GM18858 (cell line): ENCODE measurements at regions not wholly inside any gene's neighbourhood (a gene's known extent, or its start where the extent isn't known, plus 50 kb on each side); places are given as distances from the start of the nearest gene placed in this dataset.
A peak's percentile ranks its signal among the peaks of the same experiment; 100 is the strongest.
"Not testable (repeated sequence)": the region's sequence is repeated elsewhere in the genome, so short reads cannot be mapped to it uniquely, and the experiment has no call there.

Source experiments
- ATAC-seq: cut with Tn5 transposase; IDR thresholded peaks from one replicate; pipeline ENCODE4 v1.9.1; 2021; ENCODE audit not compliant: unreplicated experiment

DNA sequence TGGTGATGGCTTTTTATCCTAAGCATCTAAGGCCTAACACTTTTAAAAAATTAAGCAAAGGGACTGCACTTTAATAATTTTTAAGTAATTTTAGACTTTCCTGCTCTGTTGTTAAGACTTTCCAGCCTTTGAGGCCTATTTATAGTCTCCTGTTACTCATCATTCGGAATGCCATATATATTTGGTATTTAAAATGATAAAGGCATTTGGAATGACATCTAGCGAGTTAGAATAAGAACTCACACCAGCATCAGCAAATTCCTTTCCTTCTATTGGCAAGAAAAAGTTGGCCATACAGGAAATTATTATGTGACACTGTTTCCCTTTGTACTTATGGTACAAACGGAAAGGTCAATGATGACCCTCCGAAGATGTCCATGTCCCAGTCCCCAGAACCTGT, 88.1 kb upstream of the STMND1 start:
- no peak for ATAC-seq

DNA sequence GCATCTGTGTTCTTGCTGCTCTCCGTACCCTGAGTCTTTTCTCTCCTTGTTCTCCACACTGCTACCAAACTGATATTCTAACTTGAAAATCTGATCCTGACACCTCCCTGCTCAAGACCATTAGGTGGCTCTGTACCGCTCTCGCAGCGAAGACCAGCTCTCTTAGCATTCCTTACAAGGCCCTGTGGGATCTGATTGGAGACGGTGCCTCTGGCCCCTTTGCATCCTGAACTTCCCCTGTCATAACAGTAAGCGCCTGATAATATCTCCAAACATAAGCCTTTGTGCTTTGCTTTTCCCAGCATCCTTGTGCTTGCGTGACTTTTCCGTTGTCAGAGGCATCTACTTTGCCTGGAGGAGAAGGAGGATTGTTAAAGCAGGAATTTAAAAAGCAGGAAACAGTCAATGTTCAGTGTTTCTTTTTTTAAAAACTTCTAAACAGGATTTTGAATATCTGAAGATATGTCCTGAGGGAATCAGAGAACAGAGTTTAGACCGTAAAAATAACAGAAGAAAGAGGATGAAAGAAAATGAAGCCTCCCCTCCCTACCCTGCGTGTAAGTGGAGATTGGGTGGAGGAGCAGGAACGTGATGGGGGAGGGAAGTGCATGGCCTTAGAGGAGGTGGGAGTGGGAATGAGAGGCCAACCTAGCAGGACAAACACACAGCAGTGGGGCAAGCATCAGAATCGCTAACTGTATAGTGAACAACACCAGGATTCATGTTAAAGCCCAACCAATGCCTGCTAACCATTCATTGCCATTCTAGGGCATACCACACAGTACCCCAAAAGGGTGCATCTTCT, 89.2 kb upstream of the STMND1 start:
- no peak for ATAC-seq

DNA sequence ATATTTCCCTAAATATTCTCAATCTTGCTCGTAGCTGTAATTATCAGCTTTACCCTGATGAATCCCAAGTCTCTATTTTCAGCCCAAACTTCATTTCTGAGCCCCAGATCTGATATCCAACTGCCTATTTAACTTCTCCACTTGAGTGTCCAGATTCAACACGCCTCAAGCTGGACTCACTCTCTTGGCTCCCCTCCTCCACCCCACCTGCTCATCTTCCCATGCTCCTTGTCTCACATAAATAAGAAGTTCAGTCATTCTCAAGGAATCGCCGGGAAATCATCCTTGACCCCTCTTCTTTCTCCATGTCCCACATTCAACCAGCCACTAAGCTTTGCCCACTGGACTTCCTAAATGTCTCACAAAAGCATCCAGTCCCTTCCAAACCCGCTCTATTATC, 89.9 kb upstream of the STMND1 start:
- ATAC-seq, result no peak

DNA sequence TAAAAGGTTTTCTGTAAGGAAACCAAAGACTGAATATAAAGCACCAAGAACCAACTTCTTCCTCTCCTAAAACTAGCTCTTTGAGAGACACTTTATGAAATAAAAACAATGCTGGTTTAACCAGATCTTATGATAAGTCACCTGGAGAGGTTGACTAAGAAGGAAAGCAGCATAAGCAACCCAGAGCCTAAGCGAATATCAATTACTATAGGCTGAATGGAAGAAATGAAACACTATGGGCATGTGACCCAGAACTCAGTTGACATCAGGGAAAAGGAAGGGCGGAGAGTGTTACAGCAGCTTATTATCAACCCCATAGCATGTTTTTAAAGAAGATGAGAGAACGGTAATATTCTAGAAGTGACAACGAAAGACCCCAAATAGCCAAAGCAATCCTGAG, 94.1 kb upstream of the STMND1 start:
- ATAC-seq, result no peak

DNA sequence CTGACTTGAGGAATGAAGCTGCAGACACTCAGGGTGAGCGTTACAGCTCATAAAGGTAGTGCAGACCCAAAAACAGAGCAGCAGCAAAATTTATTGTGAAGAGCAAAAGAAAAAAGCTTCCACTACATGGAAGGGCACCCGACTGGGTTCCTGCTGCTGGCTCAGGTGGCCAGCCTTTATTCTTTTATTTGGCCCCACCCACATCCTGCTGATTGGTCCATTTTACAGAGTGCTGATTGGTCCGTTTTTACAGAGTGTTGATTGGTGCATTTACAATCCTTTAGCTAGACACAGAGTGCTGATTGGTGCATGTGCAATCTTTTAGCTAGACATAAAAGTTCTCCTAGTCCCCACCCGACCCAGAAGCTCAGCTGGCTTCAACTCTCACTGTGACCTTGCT, 95.3 kb upstream of the STMND1 start:
- ATAC-seq, result no peak

DNA sequence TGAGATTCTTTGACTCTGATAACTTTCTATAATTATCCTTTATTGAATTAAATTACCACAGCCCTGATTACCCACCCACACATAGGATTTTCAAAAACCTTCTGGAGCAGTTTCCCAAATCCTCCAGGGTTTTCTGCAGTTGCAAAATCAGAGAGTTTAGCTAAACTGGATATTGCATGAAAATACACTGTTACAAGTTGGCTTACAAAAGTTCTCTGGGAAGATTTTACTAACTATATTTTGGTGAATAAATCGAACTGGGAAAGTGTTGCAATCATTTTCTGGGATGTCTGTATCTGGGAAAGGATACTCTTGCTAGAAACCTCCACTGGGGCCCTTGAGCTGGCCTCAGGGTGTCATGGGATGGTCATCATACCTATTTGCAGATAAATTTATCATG, 97.6 kb upstream of the STMND1 start:
- ATAC-seq, result no peak

- ATAC-seq, result no peak
Measured at GRCh38 chr6:17002123-17002522, 99.7 kb upstream of the STMND1 start.

DNA sequence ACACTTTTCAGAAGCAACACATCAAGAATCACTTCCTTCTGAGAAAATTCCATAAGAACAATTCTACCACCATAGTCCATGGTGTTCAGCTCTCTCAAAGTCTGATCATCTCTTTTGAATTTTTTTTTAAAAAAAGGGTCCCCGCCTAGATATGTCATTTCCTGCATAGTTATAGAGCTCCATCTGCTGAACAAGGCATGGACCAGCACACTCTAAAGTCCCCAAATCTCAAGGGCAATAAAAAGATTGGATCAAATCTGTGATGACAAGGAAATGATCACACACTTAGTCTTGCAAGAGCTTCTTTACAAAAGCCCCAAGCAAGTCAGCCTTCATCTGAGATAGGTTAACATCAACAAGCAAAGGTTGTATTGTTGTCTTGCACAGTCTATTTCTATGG, 100.7 kb upstream of the STMND1 start:
- ATAC-seq, result no peak

- no peak for ATAC-seq
Measured at GRCh38 chr6:16999491-17000436, 102.1 kb upstream of the STMND1 start.

- ATAC-seq, result no peak
Measured at GRCh38 chr6:16998461-16998860, 103.4 kb upstream of the STMND1 start.

DNA sequence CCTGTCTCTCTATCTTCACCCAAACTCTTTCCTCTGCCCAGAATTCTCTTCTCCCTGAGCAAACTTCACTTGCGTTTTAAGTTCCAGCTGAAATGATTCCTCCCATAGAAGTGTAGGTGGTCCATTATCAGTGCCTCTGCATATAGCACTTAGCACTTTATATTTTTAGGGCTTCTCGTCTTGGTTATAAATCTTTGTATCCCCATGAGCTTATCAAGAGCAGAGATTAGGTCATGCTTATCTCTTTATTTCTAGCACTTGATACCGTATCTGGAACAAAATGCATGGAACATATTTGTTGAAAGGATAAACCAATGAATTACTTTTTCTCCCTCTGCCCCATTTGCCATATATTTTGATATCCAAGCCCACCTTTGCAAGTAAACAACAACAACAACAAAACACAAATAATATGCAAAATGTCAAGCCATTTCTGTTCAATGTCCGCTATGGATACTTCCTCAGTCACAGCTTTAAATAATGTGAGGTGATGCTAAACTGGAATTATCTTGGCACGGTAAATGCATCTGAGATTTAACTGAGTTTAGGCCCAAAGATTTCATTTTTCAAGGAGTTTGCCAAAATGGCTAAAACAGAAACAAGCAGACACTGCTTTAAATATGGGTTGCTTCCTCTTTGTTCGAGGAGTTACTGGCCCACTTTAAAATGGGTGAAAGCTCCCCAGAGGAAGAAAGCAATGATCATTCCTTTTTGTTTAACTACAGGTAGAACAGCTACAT, 106.2 kb upstream of the STMND1 start:
- no peak for ATAC-seq

GRCh38 chr6:16993396-16993795, 108.5 kb upstream of the STMND1 start:
- ATAC-seq, result no peak

GRCh38 chr6:16991981-16992629, 109.7 kb upstream of the STMND1 start:
- ATAC-seq, result no peak

- not testable (repeated sequence) for ATAC-seq
Measured at GRCh38 chr6:16989976-16990375, 111.9 kb upstream of the STMND1 start.

- ATAC-seq, result no peak
Measured at GRCh38 chr6:16989382-16989781, 112.5 kb upstream of the STMND1 start.

DNA sequence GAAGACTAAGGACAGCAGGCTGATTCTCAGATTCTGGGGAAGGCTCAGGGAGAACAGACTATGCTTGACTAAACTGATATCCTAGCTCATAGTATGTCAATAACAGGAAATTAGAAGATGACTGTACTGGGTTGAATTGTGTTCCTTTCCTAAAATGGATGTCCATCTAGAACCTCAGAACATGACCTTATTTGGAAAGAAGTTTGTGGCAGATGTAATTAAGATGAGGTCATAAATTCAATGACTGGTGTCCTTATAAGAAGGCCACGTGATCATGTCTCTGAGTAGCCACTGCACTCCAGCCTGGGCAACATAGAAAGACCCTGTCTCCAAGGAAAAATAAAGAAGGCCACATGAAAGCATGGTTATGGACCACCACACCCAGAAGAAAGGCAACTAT, 113.9 kb upstream of the STMND1 start:
- no peak for ATAC-seq

DNA sequence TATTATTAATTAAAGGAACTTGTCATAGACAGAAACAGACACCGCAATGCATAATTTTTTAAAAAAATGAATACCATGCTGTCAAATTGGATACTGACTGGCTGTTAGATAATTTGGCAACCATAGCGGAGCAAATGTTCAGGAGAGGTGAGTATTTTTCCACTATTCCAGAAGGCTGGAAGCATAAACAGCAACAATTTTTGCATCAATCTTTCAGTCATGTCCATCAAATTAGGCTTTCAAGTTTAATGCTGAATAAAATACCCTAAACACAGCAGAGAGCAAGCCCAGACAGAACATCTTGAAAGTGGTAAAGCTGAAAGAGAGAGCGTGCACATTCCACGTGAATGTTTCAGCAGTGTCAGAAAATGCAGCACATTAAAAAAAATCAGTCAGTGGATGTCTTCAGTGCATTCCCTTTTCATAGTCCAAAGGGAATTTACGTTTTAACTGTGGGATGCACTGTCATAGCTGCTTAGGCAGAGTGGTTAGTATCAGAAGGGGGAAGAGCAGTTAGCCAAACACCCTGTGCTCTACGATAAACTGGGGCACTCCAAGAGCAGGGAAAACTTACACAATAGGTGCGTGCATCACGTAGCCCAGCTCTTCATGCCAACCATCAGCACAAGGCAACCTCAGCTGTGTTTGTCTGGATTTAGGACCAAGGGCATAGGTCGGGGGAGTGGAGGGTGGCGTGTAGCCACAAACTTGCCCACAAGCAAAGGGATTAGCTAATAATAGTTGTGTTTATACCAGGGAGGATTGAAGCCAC, 116.2 kb upstream of the STMND1 start:
- ATAC-seq, result no peak

- peak; percentile 62 for ATAC-seq
Measured at GRCh38 chr6:16982807-16983206, 119.0 kb upstream of the STMND1 start.

GRCh38 chr6:16979677-16980370, 122.0 kb upstream of the STMND1 start:
- ATAC-seq, result no peak

DNA sequence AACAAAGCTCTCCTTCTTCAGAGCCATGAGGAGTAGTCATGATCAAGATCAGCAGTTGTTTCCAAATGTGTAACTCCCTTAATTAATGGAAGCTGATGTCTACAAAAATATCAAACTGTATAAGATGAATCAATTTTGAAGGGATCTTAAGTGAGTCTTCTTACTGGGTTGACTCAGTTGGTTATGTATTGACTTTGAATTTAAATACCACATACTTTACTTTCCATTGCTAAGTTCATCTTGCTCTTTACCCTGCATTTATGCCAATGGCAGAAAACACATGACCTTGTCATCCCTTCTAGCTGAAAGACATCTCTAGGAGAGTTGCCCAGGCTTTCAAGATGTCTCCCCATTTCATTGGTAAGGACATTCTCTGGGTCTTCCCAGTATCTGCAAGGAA, 123.2 kb upstream of the STMND1 start:
- ATAC-seq, result no peak
